C1 segment of cervical spinal cord (tissue), 14 donors: ENCODE measurements at regions not wholly inside any gene's neighbourhood (a gene's known extent, or its start where the extent isn't known, plus 50 kb on each side); places are given as distances from the start of the nearest gene placed in this dataset.
"Not testable (repeated sequence)": the region's sequence is repeated elsewhere in the genome, so short reads cannot be mapped to it uniquely, and the experiment has no call there.

Experiments
- DNase-seq, 14 donors: peaks; one replicate each; lab custom pipeline; 2025; lab: John Stamatoyannopoulos, UW

DNA sequence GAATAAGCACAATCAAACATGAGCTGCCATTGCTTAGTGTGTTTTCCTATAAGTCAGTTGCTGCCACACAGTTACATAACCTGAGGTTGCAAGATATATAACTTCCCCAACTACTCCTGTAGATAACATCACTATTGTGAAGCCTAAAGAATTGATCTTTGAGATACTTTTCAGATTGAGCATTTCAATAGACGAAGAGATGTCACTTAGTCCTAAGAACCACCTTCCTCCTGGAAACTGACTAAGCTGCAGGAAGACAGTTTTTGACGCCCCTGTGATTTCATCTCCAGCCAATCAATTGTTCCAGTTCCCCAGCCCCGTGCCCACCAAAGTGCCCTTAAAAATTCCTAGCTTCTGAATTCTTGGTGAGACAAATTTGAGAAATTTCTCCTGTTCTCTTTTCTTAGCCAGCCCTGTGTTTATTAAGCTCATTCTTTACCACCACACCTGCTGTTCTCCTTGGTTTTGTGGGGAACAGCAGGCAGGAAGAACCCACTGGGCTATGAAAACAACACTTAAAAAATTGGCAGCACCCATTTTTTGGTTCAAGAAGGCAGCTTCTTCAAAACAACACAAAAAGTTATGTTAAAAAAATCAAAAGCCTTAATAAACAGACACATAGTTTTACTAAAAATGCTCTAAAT, 317.1 kb upstream of the PABPC4L start:
- DNase-seq, result no peak

DNA sequence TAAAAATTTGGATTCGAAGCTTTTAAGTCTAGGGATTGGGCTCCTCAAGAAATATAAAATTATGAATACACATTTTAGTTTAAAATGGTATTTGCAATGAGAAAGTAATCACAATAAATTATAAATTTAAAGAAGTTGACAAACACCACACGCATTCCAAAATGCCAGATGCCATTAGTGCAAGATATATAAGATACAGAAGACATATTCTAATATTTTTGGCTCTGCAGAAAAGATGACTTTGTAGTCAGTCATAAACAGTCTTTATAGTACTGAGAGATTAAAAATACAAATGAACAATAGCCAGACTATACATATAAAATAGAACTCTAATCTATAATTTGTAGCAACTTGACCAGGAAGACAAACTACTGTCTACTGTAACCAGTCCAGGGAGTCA, 309.0 kb upstream of the PABPC4L start:
- no peak for DNase-seq

- DNase-seq, result no peak
Observed at GRCh38 chr4:134505511-134505910, 303.9 kb upstream of the PABPC4L start.

DNA sequence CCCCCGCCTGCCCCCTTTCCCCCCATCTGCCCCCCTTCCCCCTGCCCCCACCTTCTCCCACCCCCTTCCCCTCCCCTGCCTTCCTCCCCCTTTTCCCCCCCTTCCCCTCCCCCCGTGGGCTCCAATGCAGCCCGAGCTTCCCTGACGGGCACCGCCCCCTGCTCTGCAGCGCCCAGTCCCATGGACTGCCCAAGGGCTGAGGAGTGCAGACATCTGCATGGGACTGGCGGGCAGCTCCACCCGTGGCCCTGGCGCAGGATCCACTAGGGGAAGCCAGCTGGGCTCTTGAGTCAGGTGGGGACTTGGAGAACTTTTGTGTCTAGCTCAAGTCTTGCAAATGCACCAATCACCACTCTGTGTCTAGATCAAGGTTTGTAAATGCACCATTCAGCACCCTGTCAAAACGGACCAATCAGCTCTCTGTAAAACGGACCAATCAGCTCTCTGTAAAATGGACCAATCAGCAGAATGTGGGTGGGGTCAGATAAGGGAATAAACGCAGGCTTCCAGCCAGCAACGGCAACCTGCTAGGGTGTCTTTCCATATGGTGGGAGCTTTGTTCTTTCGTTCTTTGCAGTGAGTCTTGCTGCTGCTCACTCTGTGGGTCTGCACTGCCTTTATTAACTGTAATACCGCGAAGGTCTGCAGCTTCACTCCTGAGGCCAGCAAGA, 300.5 kb upstream of the PABPC4L start:
- no peak for DNase-seq

GRCh38 chr4:134501488-134501887, 299.9 kb upstream of the PABPC4L start:
- not testable (repeated sequence) for DNase-seq

- DNase-seq, result no peak
Observed at GRCh38 chr4:134499074-134499473, 297.5 kb upstream of the PABPC4L start.

- no peak for DNase-seq
Observed at GRCh38 chr4:134490863-134491262, 289.3 kb upstream of the PABPC4L start.

DNA sequence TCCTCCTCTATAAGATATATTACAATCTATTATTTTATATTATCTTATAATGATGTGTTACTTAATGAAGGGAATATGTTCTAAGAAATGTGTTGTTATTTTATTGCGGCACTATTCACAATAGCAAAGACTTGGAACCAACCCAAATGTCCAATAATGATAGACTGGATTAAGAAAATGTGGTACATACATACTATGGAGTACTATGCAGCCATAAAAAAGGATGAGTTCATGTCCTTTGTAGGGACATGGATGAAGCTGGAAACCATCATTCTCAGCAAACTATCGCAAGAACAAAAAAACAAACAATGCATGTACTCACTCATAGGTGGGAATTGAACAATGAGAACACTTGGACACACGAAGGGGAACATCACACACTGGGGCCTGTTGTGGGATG, 281.9 kb upstream of the PABPC4L start:
- not testable (repeated sequence) for DNase-seq

- no peak for DNase-seq
Observed at GRCh38 chr4:134471569-134471968, 270.0 kb upstream of the PABPC4L start.

DNA sequence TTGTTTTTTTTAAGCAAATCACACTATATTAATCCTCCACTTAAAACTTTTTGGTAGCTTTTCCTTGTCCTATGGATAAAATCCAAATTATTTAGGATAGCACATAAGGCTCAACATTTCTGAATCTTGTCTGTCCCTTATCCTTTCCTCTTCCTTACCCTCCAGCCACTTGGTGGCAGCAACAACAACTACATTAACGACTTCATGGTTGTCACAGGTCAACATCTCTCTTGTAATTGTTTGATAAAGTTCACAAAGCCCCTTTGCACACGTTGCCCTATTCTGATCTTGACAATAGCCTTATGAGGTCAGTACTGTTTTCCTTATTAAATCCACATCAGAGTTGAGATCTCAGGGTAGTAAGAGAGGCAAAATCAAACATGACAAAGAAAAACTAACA, 269.0 kb upstream of the PABPC4L start:
- no peak for DNase-seq

DNA sequence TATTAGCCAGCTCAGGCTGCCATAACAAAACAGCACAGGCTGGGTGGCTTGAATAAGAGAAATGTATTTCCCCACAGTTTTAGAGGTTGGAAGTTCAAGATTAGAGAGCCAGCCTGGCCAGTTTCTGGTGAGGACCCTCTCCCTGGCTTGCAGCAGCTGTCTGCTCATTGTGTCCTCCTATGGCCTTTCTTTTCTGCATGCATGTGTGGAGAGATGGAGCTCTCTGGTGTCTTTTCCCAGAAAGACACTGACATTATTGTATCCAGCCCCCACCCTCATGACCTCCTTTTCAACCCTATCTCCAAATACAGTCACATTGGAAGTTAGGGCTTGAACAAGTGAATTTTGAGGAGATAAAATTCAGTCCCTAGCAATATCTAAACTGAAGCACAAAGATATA, 263.8 kb upstream of the PABPC4L start:
- peak in 2 of 14 donors; percentile 5 to 11 for DNase-seq

DNA sequence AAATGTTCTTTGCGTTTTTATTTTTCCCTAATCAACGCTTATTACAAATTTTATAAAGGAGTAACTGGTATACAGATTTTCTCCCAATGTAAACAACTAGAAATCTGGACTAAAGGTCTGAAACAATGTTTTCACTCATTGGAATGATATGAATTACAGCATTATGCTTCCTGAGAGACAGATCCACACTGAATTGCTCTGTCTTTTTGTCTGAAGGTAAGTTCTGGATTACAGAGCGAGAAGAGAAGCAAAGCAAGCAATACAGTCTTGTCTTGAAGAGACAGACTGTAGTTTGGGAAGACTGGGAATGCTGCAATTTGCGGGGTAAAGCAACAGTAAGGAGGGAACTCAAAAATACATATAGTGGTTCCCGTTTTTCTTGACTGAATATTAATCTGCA, 262.2 kb upstream of the PABPC4L start:
- DNase-seq, result peak in 1 of 14 donors; percentile 8

DNA sequence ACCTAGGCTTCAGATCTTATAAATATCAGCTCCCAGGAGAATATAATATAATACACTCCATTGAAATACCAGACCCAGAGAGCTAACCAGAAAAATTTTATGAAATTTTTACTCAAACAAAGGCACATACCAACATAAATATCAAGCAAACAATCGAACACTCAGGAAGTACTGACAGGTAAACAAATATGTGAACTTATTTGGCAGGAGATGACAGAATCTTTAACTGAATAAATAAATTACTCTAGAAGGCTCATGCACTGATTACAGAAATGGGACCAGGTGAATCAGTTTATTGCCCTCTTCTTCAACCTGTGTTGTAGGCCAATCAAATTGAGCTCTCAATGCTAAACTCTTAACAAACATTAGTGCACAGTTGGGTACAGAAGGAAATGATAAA, 225.2 kb upstream of the PABPC4L start:
- DNase-seq, result no peak

GRCh38 chr4:134425756-134426155, 224.2 kb upstream of the PABPC4L start:
- DNase-seq, result no peak

- DNase-seq, result no peak
Observed at GRCh38 chr4:134422776-134423175, 221.2 kb upstream of the PABPC4L start.

DNA sequence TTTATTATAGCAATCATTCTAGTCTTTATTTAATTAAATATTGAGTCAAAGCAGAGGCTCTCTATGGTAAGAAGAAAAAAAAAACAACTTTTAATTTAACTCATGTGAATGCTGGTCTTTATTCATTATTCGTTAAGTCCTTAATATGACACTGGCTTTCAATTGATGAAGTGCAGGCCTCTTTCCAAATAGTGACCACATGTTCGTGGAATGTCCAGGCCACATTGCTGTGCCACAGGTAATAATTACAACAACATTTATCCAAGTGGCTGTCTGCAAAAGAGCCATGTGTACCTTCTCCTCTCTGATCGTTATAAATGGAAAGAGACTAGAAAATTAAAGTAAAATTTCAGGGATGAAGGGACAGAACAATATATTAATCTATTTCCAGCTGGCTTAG, 220.1 kb upstream of the PABPC4L start:
- no peak for DNase-seq

DNA sequence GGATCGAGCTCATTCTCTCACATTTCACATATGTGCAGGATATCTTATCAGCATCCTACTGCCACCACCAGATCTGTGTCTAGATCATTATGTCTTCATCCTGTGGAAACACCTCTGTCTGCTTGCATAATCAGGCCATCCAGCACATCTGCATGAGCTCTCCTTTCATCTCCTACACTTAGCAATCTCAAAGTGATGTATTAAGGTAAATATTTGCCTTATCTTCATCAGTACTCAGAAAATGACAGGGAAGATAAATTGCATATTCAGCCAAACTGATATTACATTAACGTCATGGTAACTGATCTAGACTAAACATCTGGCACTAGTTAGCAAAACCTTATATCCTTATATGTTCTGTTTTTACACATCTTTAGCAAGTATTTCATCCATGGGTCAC, 207.3 kb upstream of the PABPC4L start:
- no peak for DNase-seq

- DNase-seq, result no peak
Observed at GRCh38 chr4:134401798-134402197, 200.2 kb upstream of the PABPC4L start.

GRCh38 chr4:134393592-134393991, 192.0 kb upstream of the PABPC4L start:
- no peak for DNase-seq

DNA sequence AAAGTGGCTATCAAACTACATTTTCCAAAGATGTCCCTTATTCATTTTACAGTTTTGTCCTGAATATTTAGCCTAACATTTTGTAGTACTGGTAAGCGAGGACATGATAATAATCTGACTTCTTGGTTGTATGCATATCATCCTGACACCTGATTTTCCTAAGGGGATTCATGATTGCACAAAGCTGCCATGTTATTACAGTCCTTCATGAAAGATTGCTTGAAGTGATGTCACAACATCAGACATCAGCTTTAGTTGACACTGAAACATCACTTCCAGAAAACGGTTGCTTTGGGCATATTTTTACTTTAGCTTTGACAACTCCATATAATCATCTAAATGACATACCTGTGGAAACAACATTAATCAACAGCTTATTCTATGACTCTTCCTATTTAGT, 188.7 kb upstream of the PABPC4L start:
- DNase-seq, result no peak

DNA sequence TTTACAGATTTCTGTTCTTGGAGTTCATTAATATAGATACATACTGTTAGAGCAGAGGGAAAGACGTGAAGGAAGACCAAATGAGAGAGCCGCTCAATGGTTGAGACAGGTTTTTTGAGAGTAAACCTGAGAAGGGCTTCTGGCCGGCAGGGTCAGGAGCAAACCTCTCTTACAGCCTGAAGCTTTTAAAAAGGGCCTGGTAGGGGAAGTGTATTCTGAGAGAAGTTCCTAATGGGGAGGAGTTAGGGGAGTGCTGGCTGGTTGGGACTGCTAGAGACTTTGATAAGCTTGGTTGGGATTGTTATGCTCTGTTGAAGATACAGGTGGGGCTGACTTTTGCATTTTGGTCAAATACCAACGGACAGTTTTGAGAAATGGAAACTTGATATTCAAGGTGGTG, 186.8 kb upstream of the PABPC4L start:
- DNase-seq, result no peak

DNA sequence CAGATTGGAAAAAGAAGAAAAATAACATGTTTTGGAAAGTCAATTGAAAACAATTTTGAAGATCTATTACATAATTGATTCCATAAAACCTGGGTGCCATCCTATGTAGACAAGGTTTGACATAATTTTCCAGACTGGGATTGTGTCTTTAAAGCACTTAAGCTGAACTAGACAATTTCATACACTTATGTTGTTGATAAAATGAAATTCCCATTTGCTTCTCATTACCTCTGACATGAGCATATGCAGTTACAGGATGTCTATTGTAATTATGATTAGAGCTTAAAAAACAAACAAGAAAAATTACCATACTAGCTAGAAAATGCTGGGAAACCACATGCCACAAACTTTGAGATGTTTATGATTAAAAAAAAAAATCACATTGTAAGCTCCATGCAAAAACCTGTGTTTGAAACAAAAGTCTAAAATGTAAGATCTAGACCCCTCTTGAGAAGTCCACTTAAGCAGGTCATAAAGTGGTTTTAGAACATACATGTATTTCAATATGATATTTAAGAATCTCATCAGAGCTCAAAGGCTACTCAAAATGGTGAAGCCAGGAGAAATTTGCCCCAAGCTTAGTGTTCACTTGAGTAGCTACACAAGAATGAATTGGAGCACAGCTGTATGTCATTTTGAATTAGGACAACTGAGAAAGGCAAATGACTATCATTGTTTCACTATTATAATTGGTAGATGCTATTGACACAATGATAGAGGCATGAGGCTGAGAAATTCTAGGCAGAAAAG, 181.1 kb upstream of the PABPC4L start:
- DNase-seq, result no peak

- DNase-seq, result no peak
Observed at GRCh38 chr4:134375775-134376174, 174.2 kb upstream of the PABPC4L start.
